Transverse colon (tissue), 4 donors: ENCODE measurements at regions not wholly inside any gene's neighbourhood (a gene's known extent, or its start where the extent isn't known, plus 50 kb on each side); places are given as distances from the start of the nearest gene placed in this dataset.

Experiments used
- EP300 ChIP-seq: sonication (generic); formaldehyde crosslinking; IDR thresholded peaks from one replicate; pipeline ENCODE4 v1.6.1; 2017; ENCODE audit warnings: antibody characterized with exemption, low read depth
- POLR2A ChIP-seq: fragments of 450-650 bp; IDR thresholded peaks from one replicate; pipeline ENCODE4 v1.6.1; 2016; ENCODE audit warnings: antibody characterized with exemption, mild to moderate bottlenecking, moderate library complexity
- POLR2AphosphoS5 ChIP-seq, 3 donors: sonication (generic); formaldehyde crosslinking; IDR thresholded peaks; one replicate each; pipeline ENCODE4 v1.6.1; 2016; ENCODE audit warnings: antibody characterized with exemption in 3 of 3
- TF ChIP-seq, protein P1 (sequence below), 5 experiments: fragments of 200-600 bp in 3 of 5; fragments of 450-650 bp in 2 of 5; sonication (generic) in 3 of 5; IDR thresholded peaks; 1 replicate in 2 of 5; 2 replicates in 3 of 5; pipeline ENCODE4 v1.5.1; 2016 to 2017; ENCODE audit warnings: antibody characterized with exemption in 5 of 5, inconsistent platforms in 3 of 5, mild to moderate bottlenecking in 2 of 5, moderate library complexity in 1 of 5

- TF ChIP-seq, protein P1, sequence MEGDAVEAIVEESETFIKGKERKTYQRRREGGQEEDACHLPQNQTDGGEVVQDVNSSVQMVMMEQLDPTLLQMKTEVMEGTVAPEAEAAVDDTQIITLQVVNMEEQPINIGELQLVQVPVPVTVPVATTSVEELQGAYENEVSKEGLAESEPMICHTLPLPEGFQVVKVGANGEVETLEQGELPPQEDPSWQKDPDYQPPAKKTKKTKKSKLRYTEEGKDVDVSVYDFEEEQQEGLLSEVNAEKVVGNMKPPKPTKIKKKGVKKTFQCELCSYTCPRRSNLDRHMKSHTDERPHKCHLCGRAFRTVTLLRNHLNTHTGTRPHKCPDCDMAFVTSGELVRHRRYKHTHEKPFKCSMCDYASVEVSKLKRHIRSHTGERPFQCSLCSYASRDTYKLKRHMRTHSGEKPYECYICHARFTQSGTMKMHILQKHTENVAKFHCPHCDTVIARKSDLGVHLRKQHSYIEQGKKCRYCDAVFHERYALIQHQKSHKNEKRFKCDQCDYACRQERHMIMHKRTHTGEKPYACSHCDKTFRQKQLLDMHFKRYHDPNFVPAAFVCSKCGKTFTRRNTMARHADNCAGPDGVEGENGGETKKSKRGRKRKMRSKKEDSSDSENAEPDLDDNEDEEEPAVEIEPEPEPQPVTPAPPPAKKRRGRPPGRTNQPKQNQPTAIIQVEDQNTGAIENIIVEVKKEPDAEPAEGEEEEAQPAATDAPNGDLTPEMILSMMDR (IDR thresholded peaks at IDR 0.05), result no peak
- no peak for TF ChIP-seq POLR2A
- no peak for TF ChIP-seq POLR2AphosphoS5 (IDR thresholded peaks at IDR 0.05)
- TF ChIP-seq EP300, result no peak
These were observed 816.2 kb upstream of the LUZP2 start for GRCh38 chr11:23680488-23681230.
